Endothelial cell of umbilical vein (primary cell): ENCODE measurements at regions not wholly inside any gene's neighbourhood (a gene's known extent, or its start where the extent isn't known, plus 50 kb on each side); places are given as distances from the start of the nearest gene placed in this dataset.

Source experiments
- BruUV-seq: library from RNA; stranded (reverse); fragments of 400-500 nt; replicated peaks from 2 replicates; lab custom pipeline; 2021; lab: Mats Ljungman, UMichigan
- CTCF ChIA-PET: fragments of 300-600, 350-600 bp; sonication (Branson Sonifier 250); formaldehyde crosslinking; loops from one replicate; lab custom pipeline; 2021; ENCODE audit warnings: antibody characterized with exemption, inconsistent platforms; lab: Charles Lee
- POLR2A ChIA-PET: fragments of 300-600, 350-600 bp; sonication (Branson Sonifier 250); formaldehyde crosslinking; loops from one replicate; lab custom pipeline; 2021; ENCODE audit warnings: antibody characterized with exemption, inconsistent platforms; lab: Charles Lee
- DNase-seq: peaks from one replicate; pipeline ENCODE4 v3.0.0-alpha.2; 2011; ENCODE audit warnings: low read depth, low spot score
- FAIRE-seq: peaks from 2 replicates; lab custom pipeline; 2011; peaks lifted over from hg19 to GRCh38; lab: Jason Lieb, UNC
- H2AFZ ChIP-seq: 2 replicates; pipeline ENCODE4 v1.6.0; 2012; ENCODE audit warnings: low read depth, low read length, control low read depth, inconsistent platforms
- H3K27ac ChIP-seq: 2 replicates; pipeline ENCODE4 v1.5.1; 2011; ENCODE audit warnings: low read depth, mild to moderate bottlenecking, control low read depth, low read length, moderate library complexity; ENCODE audit not compliant: insufficient read depth
- H3K27me3 ChIP-seq, 2 experiments: 2 replicates each; pipeline versions ENCODE4 v1.6.0 to v1.6.1; 2011; ENCODE audit warnings: low read length in 2 of 2, mixed read lengths in 1 of 2; ENCODE audit not compliant: control insufficient read depth in 2 of 2, insufficient read depth in 2 of 2
- H3K36me3 ChIP-seq, 2 experiments: 2 replicates in 1 of 2; 3 replicates in 1 of 2; pipeline ENCODE4 v1.5.1; 2011; ENCODE audit warnings: low read length in 2 of 2, mild to moderate bottlenecking in 1 of 2, moderate library complexity in 1 of 2; ENCODE audit not compliant: control insufficient read depth in 2 of 2, insufficient read depth in 2 of 2; ENCODE audit errors: extremely low read depth in 1 of 2
- H3K4me1 ChIP-seq: 3 replicates; pipeline ENCODE4 v1.5.1; 2011; ENCODE audit warnings: mild to moderate bottlenecking, low read length; ENCODE audit not compliant: control insufficient read depth, insufficient read depth; ENCODE audit errors: extremely low read depth
- H3K4me2 ChIP-seq: 2 replicates; pipeline ENCODE4 v1.6.1; 2011; ENCODE audit warnings: low read length, control low read depth, mixed read lengths; ENCODE audit not compliant: insufficient read depth
- H3K4me3 ChIP-seq, 3 experiments: fragments of 200-600 bp in 1 of 3; sonication (generic), shearing (Covaris generic) in 1 of 3; replicated peaks in 1 of 3; 2 replicates each; pipeline ENCODE4 v1.5.1; 2011 to 2016; ENCODE audit warnings: control low read depth in 3 of 3, low read length in 3 of 3, mild to moderate bottlenecking in 2 of 3, inconsistent platforms in 1 of 3, low read depth in 1 of 3, moderate library complexity in 1 of 3; ENCODE audit not compliant: insufficient read depth in 1 of 3
- H3K79me2 ChIP-seq: 2 replicates; pipeline ENCODE4 v1.6.0; 2012; ENCODE audit warnings: low read length, inconsistent platforms; ENCODE audit not compliant: control insufficient read depth, insufficient read depth
- H3K9ac ChIP-seq: replicated peaks from 2 replicates; pipeline ENCODE3; 2011; ENCODE audit warnings: low read length, control low read depth; ENCODE audit not compliant: insufficient read depth; ENCODE audit errors: extremely low read depth
- H3K9me1 ChIP-seq: replicated peaks from 3 replicates; pipeline ENCODE4 v1.6.0; 2011; ENCODE audit warnings: mild to moderate bottlenecking, low read length; ENCODE audit not compliant: control insufficient read depth, insufficient read depth; ENCODE audit errors: extremely low read depth
- H3K9me3 ChIP-seq: replicated peaks from 2 replicates; pipeline ENCODE4 v1.5.1; 2012; ENCODE audit warnings: low read length, inconsistent platforms; ENCODE audit not compliant: control insufficient read depth, insufficient read depth
- H4K20me1 ChIP-seq: replicated peaks from 2 replicates; pipeline ENCODE3; 2011; ENCODE audit warnings: mild to moderate bottlenecking, low read length; ENCODE audit not compliant: control insufficient read depth, insufficient read depth; ENCODE audit errors: extremely low read depth
- CTCF ChIP-seq, 2 donors: IDR thresholded peaks; 1 replicate in 1 of 2; 2 replicates in 1 of 2; pipeline ENCODE4 v1.5.1; 2011; ENCODE audit warnings: low read length in 2 of 2, mild to moderate bottlenecking in 2 of 2, moderate library complexity in 2 of 2, control low read depth in 1 of 2, inconsistent platforms in 1 of 2, low read depth in 1 of 2; ENCODE audit not compliant: insufficient read depth in 1 of 2; ENCODE audit errors: extremely low read depth in 1 of 2
- EZH2 ChIP-seq: IDR thresholded peaks from 2 replicates; pipeline ENCODE4 v1.6.1; 2012; ENCODE audit warnings: borderline replicate concordance, low read depth, mild to moderate bottlenecking, moderate library complexity, low read length, inconsistent platforms; ENCODE audit not compliant: severe bottlenecking
- GATA2 ChIP-seq: IDR thresholded peaks from 2 replicates; pipeline ENCODE4 v1.7.0; 2011; ENCODE audit warnings: low read depth, mild to moderate bottlenecking, moderate library complexity, mixed read lengths, low read length; ENCODE audit not compliant: insufficient read length, insufficient read depth
- JUN ChIP-seq: IDR thresholded peaks from 2 replicates; pipeline ENCODE4 v1.6.1; 2011; ENCODE audit warnings: borderline replicate concordance, low read depth; ENCODE audit not compliant: insufficient read length, insufficient read depth
- MYC ChIP-seq: IDR thresholded peaks from one replicate; pipeline ENCODE4 v1.6.1; 2011; ENCODE audit warnings: mild to moderate bottlenecking, low read depth, low read length
- POLR2AphosphoS5 ChIP-seq: IDR thresholded peaks from 2 replicates; pipeline ENCODE4 v1.6.1; 2012; ENCODE audit warnings: low read depth, mild to moderate bottlenecking, control low read depth, low read length, moderate library complexity; ENCODE audit not compliant: insufficient read depth
- dilution Hi-C: fragments of 300-500 bp; cut with MboI; formaldehyde crosslinking; loops from one replicate; pipeline ENCODE4 v1.15.0; 2019; ENCODE audit warnings: low sequenced_read_pairs; ENCODE audit not compliant: extremely low pct_ligation_motif_present
- intact Hi-C: fragments of 100-400 bp; cut with micrococcal nuclease; formaldehyde crosslinking; loops from one replicate; pipeline ENCODE4 v1.10.0; 2022
- TF ChIP-seq, protein P1 (sequence below): IDR thresholded peaks from 2 replicates; pipeline ENCODE4 v1.6.1; 2011; ENCODE audit not compliant: insufficient read depth, insufficient read length

- Histone ChIP-seq H3K36me3 (no peaks in the 10 kb centered on the region), H3K79me2 (no peaks in the 10 kb centered on the region), H3K4me1 (no peaks in the 10 kb centered on the region), H3K4me3 (no peak overlapping the region), H3K4me2 (no peak overlapping the region), H3K9me1 (no peaks in the 10 kb centered on the region), H4K20me1 (no peaks in the 10 kb centered on the region), H3K9ac (no peak overlapping the region), H3K27ac (no peak overlapping the region), H3K9me3 (no peaks in the 10 kb centered on the region), H2AFZ (no peak overlapping the region), H3K27me3 (no peaks in the 10 kb centered on the region)
- ChIA-PET POLR2A (no interaction called here), CTCF (no interaction called here)
- dilution Hi-C loops, result no loop called here
- intact Hi-C loops, result no loop called here
- no peak for TF ChIP-seq JUN
- TF ChIP-seq POLR2AphosphoS5, result no peak
- TF ChIP-seq EZH2, result no peak
- no peak for TF ChIP-seq GATA2
- no peak for TF ChIP-seq MYC
- TF ChIP-seq, protein P1, sequence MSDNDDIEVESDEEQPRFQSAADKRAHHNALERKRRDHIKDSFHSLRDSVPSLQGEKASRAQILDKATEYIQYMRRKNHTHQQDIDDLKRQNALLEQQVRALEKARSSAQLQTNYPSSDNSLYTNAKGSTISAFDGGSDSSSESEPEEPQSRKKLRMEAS, result no peak
- no peak for TF ChIP-seq CTCF (IDR thresholded peaks at IDR 0.05; ENCODE audit: extremely low read depth in 1 of 2, insufficient read depth in 1 of 2, low read depth in 1 of 2, low read length in 2 of 2)
- no peak for FAIRE-seq
- BruUV-seq, result no TSS peak
- no peak for DNase-seq
Measured at GRCh38 chr3:83873550-83873949, 1085.2 kb upstream of the CADM2 start.
